Stimulated activated CD4-positive, alpha-beta T cell treated with anti-CD3 and anti-CD28 coated beads, TNF-alpha, amount 100 ng/mL, for 4 hours (primary cell): ENCODE measurements at regions not wholly inside any gene's neighbourhood (a gene's known extent, or its start where the extent isn't known, plus 50 kb on each side); places are given as distances from the start of the nearest gene placed in this dataset.

Experiments used
- DNase-seq, 3 experiments: peaks; one replicate each; pipeline ENCODE4 v3.0.0-alpha.2; 2020; ENCODE audit warnings: low read depth in 3 of 3

GRCh38 chr2:239883326-239884050, 141.7 kb downstream of the NDUFA10 start:
- DNase-seq: no peak

- DNase-seq: no peak
Observed at GRCh38 chr2:239882781-239883180, 142.4 kb downstream of the NDUFA10 start.

DNA sequence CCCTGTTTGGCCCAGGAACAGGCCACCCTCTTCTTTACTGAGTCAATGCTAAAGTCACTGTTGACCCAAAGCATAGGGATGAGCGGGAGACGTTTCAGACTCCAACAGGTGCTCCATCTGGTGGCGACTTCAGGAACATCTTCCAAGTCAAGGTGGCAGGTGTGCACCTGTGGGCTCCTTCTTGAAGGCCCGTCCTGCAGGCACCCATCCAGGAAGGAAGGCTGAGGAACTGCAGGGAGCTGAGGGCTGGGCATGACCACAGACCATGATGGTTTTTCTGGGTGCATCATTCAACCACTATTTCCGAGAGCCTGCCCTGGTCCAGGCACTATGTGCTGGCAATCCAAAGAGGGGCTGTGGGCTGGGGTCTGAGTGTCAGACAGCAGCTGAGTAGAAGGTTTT, 142.8 kb downstream of the NDUFA10 start:
- DNase-seq: peak; percentile 15 to 32 (median 31)

GRCh38 chr2:239881561-239882320, 143.4 kb downstream of the NDUFA10 start:
- DNase-seq: no peak

- no peak for DNase-seq
Observed at GRCh38 chr2:239881031-239881471, 144.1 kb downstream of the NDUFA10 start.

DNA sequence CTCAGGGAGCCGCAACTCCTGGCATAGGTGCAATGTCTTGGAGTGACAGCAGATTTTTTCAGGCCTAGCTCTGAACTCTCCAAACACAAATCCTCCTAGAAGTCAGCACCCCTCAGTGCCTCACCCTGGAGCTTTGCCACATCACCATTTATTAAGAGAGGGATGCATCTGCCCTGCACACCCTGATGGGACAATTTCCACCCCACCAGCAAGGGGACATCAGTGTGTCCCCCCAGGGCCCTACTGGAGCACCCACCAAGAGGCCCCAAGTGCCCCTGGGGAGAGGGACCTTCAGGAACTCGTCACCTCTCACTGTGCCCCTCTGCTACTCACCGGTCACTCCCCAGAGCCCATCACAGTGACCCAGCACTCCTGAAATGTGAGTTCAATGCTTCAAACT, 144.7 kb downstream of the NDUFA10 start:
- DNase-seq: no peak

GRCh38 chr2:239879423-239880084, 145.6 kb downstream of the NDUFA10 start:
- DNase-seq: no peak

DNA sequence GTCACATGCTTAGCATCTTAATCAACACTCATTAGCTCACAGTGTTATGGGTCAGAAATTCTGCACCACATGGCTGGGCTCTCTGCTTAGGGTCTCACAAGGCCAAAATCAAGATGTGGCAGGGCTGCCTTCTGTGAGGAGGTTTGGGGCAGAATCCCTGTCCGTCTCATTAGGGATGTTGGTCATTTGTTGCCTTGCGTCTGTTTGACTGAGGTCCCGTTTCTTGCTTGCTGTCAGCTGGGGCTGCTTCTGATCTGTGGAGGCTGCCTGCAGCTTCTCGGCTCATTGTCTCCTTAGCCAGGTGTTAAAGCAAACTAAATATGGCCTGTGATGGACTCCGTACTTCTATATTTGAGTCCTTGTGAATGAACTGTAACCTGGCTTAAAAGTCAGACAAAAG, 146.5 kb downstream of the NDUFA10 start:
- DNase-seq: no peak

- DNase-seq: no peak
Observed at GRCh38 chr2:239876948-239877289, 148.2 kb downstream of the NDUFA10 start.

- DNase-seq: no peak
Observed at GRCh38 chr2:239876271-239876947, 148.7 kb downstream of the NDUFA10 start.

GRCh38 chr2:239874636-239875356, 150.3 kb downstream of the NDUFA10 start:
- no peak for DNase-seq

- no peak for DNase-seq
Observed at GRCh38 chr2:239873656-239874635, 151.2 kb downstream of the NDUFA10 start.

DNA sequence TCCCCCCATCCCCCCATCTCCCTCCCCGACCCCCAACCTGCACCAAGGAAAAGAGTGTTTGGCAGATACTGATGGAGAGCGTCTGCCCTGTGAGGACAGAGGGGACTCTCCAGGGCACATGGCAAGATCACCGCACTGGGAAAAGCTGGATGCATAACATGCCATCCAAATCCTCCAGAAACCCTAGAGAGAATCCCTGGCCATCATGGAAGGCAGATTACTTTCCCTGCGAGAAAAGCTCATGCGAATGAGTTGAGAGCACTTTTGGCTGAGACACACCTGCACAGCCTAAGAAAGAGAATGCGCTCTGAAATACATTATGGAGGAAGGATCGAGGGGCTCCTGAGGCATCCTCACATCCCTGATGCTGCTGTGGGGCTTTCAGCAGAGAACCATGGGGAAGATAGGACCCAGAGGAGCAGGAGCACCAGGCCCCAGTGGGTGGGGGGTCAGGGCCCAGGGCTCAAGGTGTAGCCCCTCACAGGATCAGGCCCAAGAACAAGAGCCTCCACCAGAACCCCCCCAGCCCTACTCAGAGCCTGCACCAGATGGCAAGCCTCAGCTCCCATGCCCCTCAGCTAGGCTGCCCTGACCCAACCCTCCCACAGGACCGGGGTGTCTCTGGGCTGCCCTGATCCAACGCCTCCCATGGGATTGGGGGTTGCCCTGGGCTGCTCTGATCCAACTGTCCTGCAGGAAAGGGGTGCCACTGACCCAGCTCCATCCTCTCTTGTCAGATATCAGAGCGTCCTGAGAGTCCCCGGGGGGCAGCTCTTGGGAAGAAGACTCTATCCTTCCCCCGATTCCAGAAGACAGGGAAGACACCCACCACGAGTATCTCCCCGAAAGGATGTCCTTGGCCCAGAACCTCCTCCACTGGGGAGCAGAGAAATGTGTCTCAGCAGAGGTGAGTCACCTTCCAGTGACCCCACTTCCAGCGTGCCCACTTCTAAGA, 153.4 kb downstream of the NDUFA10 start:
- no peak for DNase-seq

- DNase-seq: no peak
Observed at GRCh38 chr2:239870863-239871262, 154.3 kb downstream of the NDUFA10 start.

- DNase-seq: no peak
Observed at GRCh38 chr2:239870276-239870675, 154.9 kb downstream of the NDUFA10 start.

DNA sequence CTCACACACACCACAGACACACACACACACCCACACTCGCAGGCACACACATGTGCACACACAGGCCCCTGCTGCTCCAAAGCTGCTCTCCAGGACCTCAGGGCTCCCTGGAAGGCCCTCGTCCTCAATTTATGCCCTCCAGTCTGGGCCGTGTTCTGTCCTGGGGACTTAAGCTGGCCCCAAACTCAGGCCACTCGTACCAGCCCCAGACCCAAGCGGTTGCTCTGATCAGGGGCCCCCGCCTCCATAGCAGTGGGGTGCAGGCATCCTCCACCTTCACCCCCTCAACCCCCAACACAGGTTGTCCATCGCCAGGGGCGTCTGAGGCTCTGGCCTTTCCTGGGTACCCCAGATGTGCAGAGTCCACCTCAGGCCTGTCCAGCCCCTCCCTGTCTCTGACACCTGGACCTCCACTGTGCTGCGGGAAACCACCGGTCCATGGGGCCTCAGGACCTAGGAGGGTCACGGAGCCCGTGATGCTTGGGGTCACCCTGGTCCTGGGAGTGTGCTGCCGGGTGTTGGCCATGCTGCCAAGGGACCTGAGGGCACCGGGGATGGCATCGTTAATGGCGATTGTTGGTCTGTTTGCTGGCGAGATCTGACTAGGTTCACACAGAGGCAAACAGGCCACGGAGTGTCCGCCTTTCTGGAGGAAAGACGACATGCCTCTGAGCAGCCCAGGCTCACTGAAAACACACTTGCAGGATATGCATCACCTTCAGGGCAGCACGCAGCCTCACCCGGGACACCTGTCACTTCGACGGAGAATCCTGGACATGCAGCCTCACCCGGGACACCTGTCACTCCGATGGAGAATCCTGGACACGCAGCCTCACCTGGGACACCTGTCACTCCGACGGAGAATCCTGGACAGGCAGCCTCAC, 155.6 kb downstream of the NDUFA10 start:
- no peak for DNase-seq

DNA sequence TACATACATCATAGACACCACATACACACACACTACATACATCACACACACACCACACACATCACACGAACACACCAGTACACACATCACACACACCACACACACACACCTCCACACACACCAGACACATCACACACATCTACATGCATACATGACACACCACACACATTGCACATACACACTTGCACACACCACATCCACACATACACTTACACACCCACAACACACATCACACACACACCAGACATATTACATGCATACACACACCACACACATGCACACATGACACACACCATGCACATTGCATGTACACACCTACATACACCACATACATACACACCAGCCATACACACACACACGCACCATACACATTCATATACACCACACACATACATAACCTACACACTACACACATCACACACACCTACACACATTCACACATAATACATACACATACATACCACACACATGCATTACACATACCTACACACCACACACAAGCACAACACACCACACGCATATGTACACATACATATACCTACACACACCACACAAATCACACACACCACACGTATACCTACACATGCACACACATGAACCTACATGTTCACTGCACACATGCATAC, 156.5 kb downstream of the NDUFA10 start:
- DNase-seq: no peak

GRCh38 chr2:239866778-239867177, 158.4 kb downstream of the NDUFA10 start:
- DNase-seq: no peak
